ENCODE measurements at regions not wholly inside any gene's neighbourhood (a gene's known extent, or its start where the extent isn't known, plus 50 kb on each side); places are given as distances from the start of the nearest gene placed in this dataset.

- TF ChIP-seq CTCF (IDR thresholded peaks at IDR 0.05) (no peak), POLR2A (IDR thresholded peaks at IDR 0.05) (no peak), POLR2AphosphoS5 (IDR thresholded peaks at IDR 0.05) (no peak)
Observed at GRCh38 chr2:7982054-7982453, 699.8 kb upstream of the ID2 start.
